Peyer's patch (tissue), 4 donors: ENCODE measurements at regions not wholly inside any gene's neighbourhood (a gene's known extent, or its start where the extent isn't known, plus 50 kb on each side); places are given as distances from the start of the nearest gene placed in this dataset.

Experiments used
- DNase-seq, 3 donors: peaks; one replicate each; pipeline ENCODE4 v3.0.0-alpha.2; 2017 to 2019
- H3K27ac ChIP-seq, 4 donors: fragments of 200-600 bp; sonication (generic); one replicate each; pipeline ENCODE4 v1.5.1; 2016 to 2019
- H3K27me3 ChIP-seq, 2 donors: fragments of 200-600 bp; sonication (generic); one replicate each; pipeline ENCODE4 v1.5.1; 2019
- H3K36me3 ChIP-seq, 3 donors: fragments of 200-600 bp; sonication (generic); one replicate each; pipeline ENCODE4 v1.5.1; 2016 to 2019
- H3K4me1 ChIP-seq, 4 donors: fragments of 200-600 bp; sonication (generic); one replicate each; pipeline ENCODE4 v1.5.1; 2016 to 2019
- H3K4me3 ChIP-seq, 4 donors: fragments of 200-600 bp; sonication (generic); 1 replicate in 3 of 4; 2 replicates in 1 of 4; pipeline ENCODE4 v1.5.1; 2016 to 2019; ENCODE audit warnings: mild to moderate bottlenecking in 1 of 4
- H3K9me3 ChIP-seq, 4 donors: fragments of 200-600 bp; sonication (generic); one replicate each; pipeline ENCODE4 v1.5.1; 2016 to 2019; ENCODE audit warnings: mild to moderate bottlenecking in 1 of 4
- CTCF ChIP-seq, 6 experiments: fragments of 450-650 bp in 4 of 6; fragments of 200-600 bp in 2 of 6; sonication (generic) in 1 of 6; IDR thresholded peaks; one replicate each; pipeline ENCODE4 v1.5.1; 2017 to 2019; ENCODE audit warnings: antibody characterized with exemption in 6 of 6, mild to moderate bottlenecking in 3 of 6, moderate library complexity in 1 of 6
- POLR2A ChIP-seq, 2 donors: fragments of 450-650 bp; IDR thresholded peaks; one replicate each; pipeline ENCODE4 v1.5.1; 2017; ENCODE audit warnings: antibody characterized with exemption in 2 of 2, mild to moderate bottlenecking in 2 of 2, moderate library complexity in 2 of 2

GRCh38 chr13:47523771-47524170 lies 477.3 kb downstream of the SUCLA2 start:
- Histone ChIP-seq H3K4me3 (no peak overlapping the region), H3K27ac (no peak overlapping the region), H3K9me3 (no peaks in the 10 kb centered on the region), H3K36me3 (no peaks in the 10 kb centered on the region), H3K4me1 (no peaks in the 10 kb centered on the region), H3K27me3 (no peaks in the 10 kb centered on the region)
- DNase-seq, result no peak
- TF ChIP-seq POLR2A (IDR thresholded peaks at IDR 0.05), result no peak
- no peak for TF ChIP-seq CTCF (IDR thresholded peaks at IDR 0.05)

GRCh38 chr13:47521890-47522487 lies 479.1 kb downstream of the SUCLA2 start:
- H3K9me3 ChIP-seq, result no peaks in the 10 kb centered on the region

GRCh38 chr13:47519626-47520025 lies 481.4 kb downstream of the SUCLA2 start:
- Histone ChIP-seq H3K27me3 (no peaks in the 10 kb centered on the region), H3K4me3 (no peak overlapping the region), H3K4me1 (no peaks in the 10 kb centered on the region), H3K9me3 (no peaks in the 10 kb centered on the region), H3K27ac (no peak overlapping the region), H3K36me3 (no peaks in the 10 kb centered on the region)
- DNase-seq, result no peak
- TF ChIP-seq CTCF (IDR thresholded peaks at IDR 0.05), result no peak
- no peak for TF ChIP-seq POLR2A (IDR thresholded peaks at IDR 0.05)

More at GRCh38 chr13:47521890-47522487, 479.1 kb downstream of the SUCLA2 start:
- no peak for TF ChIP-seq CTCF (IDR thresholded peaks at IDR 0.05)
- no peak for TF ChIP-seq POLR2A (IDR thresholded peaks at IDR 0.05)
- Histone ChIP-seq H3K4me1 (no peaks in the 10 kb centered on the region), H3K36me3 (no peaks in the 10 kb centered on the region), H3K27me3 (no peaks in the 10 kb centered on the region), H3K4me3 (no peak overlapping the region), H3K27ac (no peak overlapping the region)
- DNase-seq, result no peak

GRCh38 chr13:47518530-47518929 lies 482.5 kb downstream of the SUCLA2 start:
- no peaks in the 10 kb centered on the region for H3K4me1 ChIP-seq
- TF ChIP-seq POLR2A (IDR thresholded peaks at IDR 0.05), result no peak
- no peak for TF ChIP-seq CTCF (IDR thresholded peaks at IDR 0.05)
- no peak overlapping the region for H3K4me3 ChIP-seq
- H3K27ac ChIP-seq, result no peak overlapping the region
- no peaks in the 10 kb centered on the region for H3K9me3 ChIP-seq
- DNase-seq, result no peak
- H3K36me3 ChIP-seq, result no peaks in the 10 kb centered on the region
- H3K27me3 ChIP-seq, result no peaks in the 10 kb centered on the region

GRCh38 chr13:47511647-47512046 lies 489.4 kb downstream of the SUCLA2 start:
- no peak for DNase-seq
- no peak overlapping the region for H3K4me3 ChIP-seq
- no peak overlapping the region for H3K27ac ChIP-seq
- no peaks in the 10 kb centered on the region for H3K27me3 ChIP-seq
- H3K36me3 ChIP-seq, result no peaks in the 10 kb centered on the region
- no peaks in the 10 kb centered on the region for H3K9me3 ChIP-seq
- TF ChIP-seq CTCF (IDR thresholded peaks at IDR 0.05) (no peak), POLR2A (IDR thresholded peaks at IDR 0.05) (no peak)
- no peaks in the 10 kb centered on the region for H3K4me1 ChIP-seq
